H9 (cell line): ENCODE measurements at regions not wholly inside any gene's neighbourhood (a gene's known extent, or its start where the extent isn't known, plus 50 kb on each side); places are given as distances from the start of the nearest gene placed in this dataset.

Experiments
- DNase-seq: peaks from one replicate; pipeline ENCODE4 v3.0.0-alpha.2; 2017
- H2AFZ ChIP-seq: one replicate; pipeline ENCODE4 v1.6.1; 2013; ENCODE audit warnings: mild to moderate bottlenecking, low read length, control low read depth, moderate library complexity
- H2AK5ac ChIP-seq: 2 replicates; pipeline ENCODE4 v1.6.1; 2013; ENCODE audit warnings: low read length, control low read depth, mixed read lengths; ENCODE audit not compliant: insufficient read length
- H2BK120ac ChIP-seq: one replicate; pipeline ENCODE4 v1.6.1; 2013; ENCODE audit warnings: low read depth, mild to moderate bottlenecking, low read length, control low read depth, inconsistent platforms; ENCODE audit not compliant: poor library complexity, severe bottlenecking
- H2BK12ac ChIP-seq: 2 replicates; pipeline ENCODE4 v1.6.1; 2013; ENCODE audit warnings: low read length, control low read depth, mixed read lengths, low read depth; ENCODE audit not compliant: insufficient read length
- H2BK15ac ChIP-seq: 2 replicates; pipeline ENCODE4 v1.6.1; 2013; ENCODE audit warnings: low read depth, low read length, control low read depth
- H2BK20ac ChIP-seq: one replicate; pipeline ENCODE4 v1.6.1; 2013; ENCODE audit warnings: low read depth, mild to moderate bottlenecking, low read length, control low read depth, inconsistent platforms; ENCODE audit not compliant: poor library complexity, severe bottlenecking
- H2BK5ac ChIP-seq: 2 replicates; pipeline ENCODE4 v1.6.1; 2013; ENCODE audit warnings: low read length, control low read depth, mixed read lengths; ENCODE audit not compliant: insufficient read length
- H3K14ac ChIP-seq: 2 replicates; pipeline ENCODE4 v1.6.1; 2013; ENCODE audit warnings: low read length, control low read depth; ENCODE audit not compliant: insufficient read depth
- H3K18ac ChIP-seq: 2 replicates; pipeline ENCODE4 v1.6.1; 2013; ENCODE audit warnings: low read depth, mild to moderate bottlenecking, mixed read lengths, low read length, control low read depth; ENCODE audit not compliant: insufficient read length
- H3K23ac ChIP-seq: 2 replicates; pipeline ENCODE4 v1.6.1; 2013; ENCODE audit warnings: low read length, control low read depth, mixed read lengths, low read depth; ENCODE audit not compliant: insufficient read length
- H3K23me2 ChIP-seq: 2 replicates; pipeline ENCODE4 v1.6.1; 2013; ENCODE audit warnings: low read depth, mild to moderate bottlenecking, mixed read lengths, low read length, control low read depth; ENCODE audit not compliant: insufficient read length, poor library complexity, severe bottlenecking
- H3K27ac ChIP-seq: 2 replicates; pipeline ENCODE4 v1.5.1; 2013; ENCODE audit warnings: low read length, control low read depth, mixed read lengths, low read depth; ENCODE audit not compliant: insufficient read length
- H3K27me3 ChIP-seq: 2 replicates; pipeline ENCODE4 v1.6.1; 2013; ENCODE audit warnings: low read length, control low read depth, inconsistent platforms; ENCODE audit not compliant: insufficient read depth
- H3K4ac ChIP-seq: 2 replicates; pipeline ENCODE4 v1.6.1; 2013; ENCODE audit warnings: low read depth, mild to moderate bottlenecking, control low read depth, inconsistent platforms, low read length, moderate library complexity
- H3K4me1 ChIP-seq: 2 replicates; pipeline ENCODE4 v1.6.1; 2013; ENCODE audit warnings: low read length, control low read depth, inconsistent platforms; ENCODE audit not compliant: insufficient read depth
- H3K4me2 ChIP-seq: 2 replicates; pipeline ENCODE4 v1.6.1; 2013; ENCODE audit warnings: low read length, control low read depth, mixed read lengths; ENCODE audit not compliant: insufficient read length, insufficient read depth
- H3K56ac ChIP-seq: 2 replicates; pipeline ENCODE4 v1.6.1; 2013; ENCODE audit warnings: low read depth, mild to moderate bottlenecking, mixed read lengths, low read length, control low read depth; ENCODE audit not compliant: insufficient read length
- H3K79me1 ChIP-seq: 2 replicates; pipeline ENCODE4 v1.6.1; 2013; ENCODE audit warnings: low read depth, mild to moderate bottlenecking, moderate library complexity, low read length, control low read depth, inconsistent platforms; ENCODE audit not compliant: insufficient read depth, poor library complexity, severe bottlenecking
- H3K79me2 ChIP-seq: 2 replicates; pipeline ENCODE4 v1.6.1; 2013; ENCODE audit warnings: low read length, control low read depth, inconsistent platforms; ENCODE audit not compliant: insufficient read depth
- H3K9ac ChIP-seq: 2 replicates; pipeline ENCODE4 v1.6.1; 2013; ENCODE audit warnings: low read length, control low read depth, mixed read lengths; ENCODE audit not compliant: insufficient read length; ENCODE audit errors: extremely low read depth
- H3K9me3 ChIP-seq: one replicate; pipeline ENCODE4 v1.6.1; 2013; ENCODE audit warnings: low read depth, low read length, inconsistent platforms; ENCODE audit not compliant: control insufficient read depth
- H3T11ph ChIP-seq: one replicate; pipeline ENCODE4 v1.6.1; 2013; ENCODE audit warnings: mild to moderate bottlenecking, low read length, control low read depth, inconsistent platforms
- H4K20me1 ChIP-seq: one replicate; pipeline ENCODE4 v1.6.1; 2013; ENCODE audit not compliant: control insufficient read depth, insufficient read length, insufficient read depth
- H4K5ac ChIP-seq: 2 replicates; pipeline ENCODE4 v1.6.1; 2013; ENCODE audit warnings: low read depth, mild to moderate bottlenecking, mixed read lengths, low read length, control low read depth; ENCODE audit not compliant: insufficient read length
- H4K8ac ChIP-seq: replicated peaks from 2 replicates; pipeline ENCODE4 v1.6.1; 2013; ENCODE audit warnings: low read length, control low read depth, mixed read lengths, low read depth; ENCODE audit not compliant: insufficient read length
- H4K91ac ChIP-seq: 2 replicates; pipeline ENCODE4 v1.6.1; 2013; ENCODE audit warnings: low read depth, mild to moderate bottlenecking, moderate library complexity, mixed read lengths, low read length, control low read depth; ENCODE audit not compliant: insufficient read length
- H3K27ac Mint-ChIP-seq, 3 experiments: 2 replicates in 2 of 3; 3 replicates in 1 of 3; pipeline ENCODE4 v1.8.0; 2020 to 2021; ENCODE audit warnings: mixed read lengths in 3 of 3, mild to moderate bottlenecking in 1 of 3, moderate library complexity in 1 of 3
- H3K27me3 Mint-ChIP-seq: 2 replicates; pipeline ENCODE4 v1.8.0; 2021; ENCODE audit warnings: low read depth, mild to moderate bottlenecking, moderate library complexity, mixed read lengths
- H3K36me3 Mint-ChIP-seq, 3 experiments: 2 replicates in 2 of 3; 3 replicates in 1 of 3; pipeline ENCODE4 v1.8.0; 2020 to 2021; ENCODE audit warnings: low read depth in 3 of 3, mixed read lengths in 3 of 3; ENCODE audit not compliant: insufficient read depth in 1 of 3
- H3K4me1 Mint-ChIP-seq, 2 experiments: 2 replicates each; pipeline ENCODE4 v1.8.0; 2020; ENCODE audit warnings: mixed read lengths in 2 of 2
- H3K4me3 Mint-ChIP-seq, 2 experiments: 2 replicates in 1 of 2; 3 replicates in 1 of 2; pipeline ENCODE4 v1.8.0; 2020 to 2021; ENCODE audit warnings: mild to moderate bottlenecking in 2 of 2, mixed read lengths in 2 of 2, moderate library complexity in 1 of 2
- H3K9me3 Mint-ChIP-seq, 2 experiments: 2 replicates in 1 of 2; 3 replicates in 1 of 2; pipeline ENCODE4 v1.8.0; 2020; ENCODE audit warnings: mild to moderate bottlenecking in 2 of 2, mixed read lengths in 2 of 2, moderate library complexity in 1 of 2
- WGBS: extraction: QIAGEN DNeasy Blood & Tissue Kit; methylation state at CpG from one replicate; pipeline ENCODE4 v1.1.7; 2013; ENCODE audit warnings: missing lambda C conversion rate, low lambda C conversion rate, mixed read lengths; ENCODE audit not compliant: insufficient read length; ENCODE audit errors: extremely low coverage; 5-methylcytosine and 5-hydroxymethylcytosine counted together
- TF ChIP-seq, protein P1 (sequence below): fragments of 200-600 bp; sonication (generic); conservative IDR thresholded peaks from 3 replicates; pipeline ENCODE4 v1.8.0; 2021; ENCODE audit warnings: antibody characterized with exemption, mild to moderate bottlenecking

DNA sequence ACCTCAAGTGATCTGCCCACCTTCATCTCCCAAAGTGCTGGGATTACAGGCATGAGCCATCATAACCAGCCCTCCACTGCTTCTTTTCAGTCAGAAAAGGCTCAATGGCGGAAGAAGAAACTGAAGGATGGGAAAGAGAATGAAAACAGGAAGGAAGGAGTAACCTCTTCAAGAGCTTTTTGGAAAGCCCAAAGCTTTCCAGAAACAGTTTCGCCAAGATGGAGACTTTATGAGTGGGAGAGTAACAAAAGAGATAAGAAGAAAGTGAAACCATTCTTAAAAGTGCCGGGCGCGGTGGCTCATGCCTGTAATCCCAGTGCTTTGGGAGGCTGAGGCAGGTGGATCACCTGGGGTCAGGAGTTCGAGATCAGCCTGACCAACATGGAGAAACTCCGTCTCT lies 62.7 kb upstream of the NBL1 start:
- H3K9me3 Mint-ChIP-seq, result no peaks in the 10 kb centered on the region
- DNase-seq, result no peak
- Histone ChIP-seq H2BK120ac (no peak overlapping the region), H3K18ac (no peak overlapping the region), H3K27me3 (no peaks in the 10 kb centered on the region; the same call in 1 of the 2 replicates), H4K8ac (no peak overlapping the region), H4K91ac (no peak overlapping the region), H3K9ac (no peak overlapping the region), H3K4ac (no peak overlapping the region), H3K23me2 (no peaks in the 10 kb centered on the region), H2BK20ac (no peak overlapping the region), H2BK12ac (no peak overlapping the region), H3K4me2 (no peak overlapping the region), H3K56ac (no peak overlapping the region), H2BK15ac (no peak overlapping the region), H3K9me3 (no peaks in the 10 kb centered on the region), H4K5ac (no peak overlapping the region), H3K23ac (no peak overlapping the region), H3K4me1 (no peaks in the 10 kb centered on the region), H3K14ac (no peak overlapping the region), H2AFZ (no peak overlapping the region), H2AK5ac (no peak overlapping the region), H3K79me2 (no peaks in the 10 kb centered on the region), H3K79me1 (no peaks in the 10 kb centered on the region), H4K20me1 (no peaks in the 10 kb centered on the region), H3K27ac (no peak overlapping the region), H3T11ph (no peak overlapping the region), H2BK5ac (no peak overlapping the region)
- H3K4me3 Mint-ChIP-seq, result no peak overlapping the region
- no CpG with 5 or more reads among the region's 7 CpGs for WGBS
- TF ChIP-seq, protein P1, sequence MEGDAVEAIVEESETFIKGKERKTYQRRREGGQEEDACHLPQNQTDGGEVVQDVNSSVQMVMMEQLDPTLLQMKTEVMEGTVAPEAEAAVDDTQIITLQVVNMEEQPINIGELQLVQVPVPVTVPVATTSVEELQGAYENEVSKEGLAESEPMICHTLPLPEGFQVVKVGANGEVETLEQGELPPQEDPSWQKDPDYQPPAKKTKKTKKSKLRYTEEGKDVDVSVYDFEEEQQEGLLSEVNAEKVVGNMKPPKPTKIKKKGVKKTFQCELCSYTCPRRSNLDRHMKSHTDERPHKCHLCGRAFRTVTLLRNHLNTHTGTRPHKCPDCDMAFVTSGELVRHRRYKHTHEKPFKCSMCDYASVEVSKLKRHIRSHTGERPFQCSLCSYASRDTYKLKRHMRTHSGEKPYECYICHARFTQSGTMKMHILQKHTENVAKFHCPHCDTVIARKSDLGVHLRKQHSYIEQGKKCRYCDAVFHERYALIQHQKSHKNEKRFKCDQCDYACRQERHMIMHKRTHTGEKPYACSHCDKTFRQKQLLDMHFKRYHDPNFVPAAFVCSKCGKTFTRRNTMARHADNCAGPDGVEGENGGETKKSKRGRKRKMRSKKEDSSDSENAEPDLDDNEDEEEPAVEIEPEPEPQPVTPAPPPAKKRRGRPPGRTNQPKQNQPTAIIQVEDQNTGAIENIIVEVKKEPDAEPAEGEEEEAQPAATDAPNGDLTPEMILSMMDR, result no peak
- H3K27ac Mint-ChIP-seq, result no peak overlapping the region
- H3K27me3 Mint-ChIP-seq, result peaks cover 7% of the 10 kb centered on the region
- no peaks in the 10 kb centered on the region for H3K36me3 Mint-ChIP-seq
- peaks cover 4 to 9% of the 10 kb centered on the region in 2 experiments; a peak in 2 of 4 replicates for H3K4me1 Mint-ChIP-seq
